HG03135 (cell line): ENCODE measurements at regions not wholly inside any gene's neighbourhood (a gene's known extent, or its start where the extent isn't known, plus 50 kb on each side); places are given as distances from the start of the nearest gene placed in this dataset.
"Not testable (repeated sequence)": the region's sequence is repeated elsewhere in the genome, so short reads cannot be mapped to it uniquely, and the experiment has no call there.

Experiments
- ATAC-seq: cut with Tn5 transposase; IDR thresholded peaks from one replicate; pipeline ENCODE4 v1.9.1; 2021; ENCODE audit warnings: mild to moderate bottlenecking, moderate library complexity; ENCODE audit not compliant: unreplicated experiment

GRCh38 chr3:78497021-78497420 lies 1270.8 kb downstream of the ROBO1 start:
- no peak for ATAC-seq

GRCh38 chr3:78497767-78498166 lies 1270.0 kb downstream of the ROBO1 start:
- ATAC-seq, result no peak

GRCh38 chr3:78506061-78506460 lies 1261.7 kb downstream of the ROBO1 start:
- no peak for ATAC-seq

- no peak for ATAC-seq
Observed at GRCh38 chr3:78506581-78507195, 1261.1 kb downstream of the ROBO1 start.

GRCh38 chr3:78507196-78507984 lies 1260.4 kb downstream of the ROBO1 start:
- ATAC-seq, result no peak

GRCh38 chr3:78511840-78512239 lies 1256.0 kb downstream of the ROBO1 start:
- ATAC-seq, result no peak

GRCh38 chr3:78512786-78513185 lies 1255.0 kb downstream of the ROBO1 start:
- ATAC-seq, result not testable (repeated sequence)

- no peak for ATAC-seq
Observed at GRCh38 chr3:78516437-78516836, 1251.4 kb downstream of the ROBO1 start.

GRCh38 chr3:78516937-78517336 lies 1250.9 kb downstream of the ROBO1 start:
- ATAC-seq, result no peak

- no peak for ATAC-seq
Observed at GRCh38 chr3:78517965-78518364, 1249.8 kb downstream of the ROBO1 start.

GRCh38 chr3:78519281-78519680 lies 1248.5 kb downstream of the ROBO1 start:
- ATAC-seq, result no peak

GRCh38 chr3:78529601-78530000 lies 1238.2 kb downstream of the ROBO1 start:
- ATAC-seq, result no peak

GRCh38 chr3:78540485-78540884 lies 1227.3 kb downstream of the ROBO1 start:
- no peak for ATAC-seq

GRCh38 chr3:78545827-78546226 lies 1222.0 kb downstream of the ROBO1 start:
- ATAC-seq, result no peak
